GM21526 (cell line): ENCODE measurements at regions not wholly inside any gene's neighbourhood (a gene's known extent, or its start where the extent isn't known, plus 50 kb on each side); places are given as distances from the start of the nearest gene placed in this dataset.

ENCODE experiments used
- ATAC-seq: cut with Tn5 transposase; IDR thresholded peaks from one replicate; pipeline ENCODE4 v1.9.1; 2021; ENCODE audit warnings: moderate library complexity; ENCODE audit not compliant: unreplicated experiment, low FRiP score

GRCh38 chr1:188846468-188846867 is 1631.2 kb downstream of the BRINP3 start:
- no peak for ATAC-seq

GRCh38 chr1:188857526-188858087 is 1620.1 kb downstream of the BRINP3 start:
- ATAC-seq: no peak

GRCh38 chr1:188867614-188868013 is 1610.0 kb downstream of the BRINP3 start:
- ATAC-seq: no peak

GRCh38 chr1:188871164-188871563 is 1606.5 kb downstream of the BRINP3 start:
- ATAC-seq: no peak

GRCh38 chr1:188872376-188872775 is 1605.3 kb downstream of the BRINP3 start:
- no peak for ATAC-seq

GRCh38 chr1:188877668-188878067 is 1600.0 kb downstream of the BRINP3 start:
- no peak for ATAC-seq

GRCh38 chr1:188888386-188888785 is 1589.3 kb downstream of the BRINP3 start:
- ATAC-seq: no peak

- no peak for ATAC-seq
Measured at GRCh38 chr1:188889166-188889565, 1588.5 kb downstream of the BRINP3 start.

- ATAC-seq: no peak
Measured at GRCh38 chr1:188891958-188892357, 1585.7 kb downstream of the BRINP3 start.

GRCh38 chr1:188895611-188896010 is 1582.1 kb downstream of the BRINP3 start:
- no peak for ATAC-seq

- ATAC-seq: no peak
Measured at GRCh38 chr1:188903241-188903640, 1574.4 kb downstream of the BRINP3 start.

- no peak for ATAC-seq
Measured at GRCh38 chr1:188904201-188904600, 1573.5 kb downstream of the BRINP3 start.

- ATAC-seq: no peak
Measured at GRCh38 chr1:188906921-188907641, 1570.6 kb downstream of the BRINP3 start.

GRCh38 chr1:188930382-188930781 is 1547.3 kb downstream of the BRINP3 start:
- ATAC-seq: no peak

GRCh38 chr1:188931506-188931905 is 1546.2 kb downstream of the BRINP3 start:
- ATAC-seq: no peak

GRCh38 chr1:188937965-188938551 is 1539.6 kb downstream of the BRINP3 start:
- ATAC-seq: no peak

GRCh38 chr1:188941986-188942385 is 1535.7 kb downstream of the BRINP3 start:
- no peak for ATAC-seq

GRCh38 chr1:188949701-188950100 is 1528.0 kb downstream of the BRINP3 start:
- ATAC-seq: no peak

- no peak for ATAC-seq
Measured at GRCh38 chr1:188958461-188959115, 1519.1 kb downstream of the BRINP3 start.

- ATAC-seq: no peak
Measured at GRCh38 chr1:188986745-188987417, 1490.8 kb downstream of the BRINP3 start.

- no peak for ATAC-seq
Measured at GRCh38 chr1:188988589-188988988, 1489.1 kb downstream of the BRINP3 start.
